H1 (cell line): ENCODE measurements at regions not wholly inside any gene's neighbourhood (a gene's known extent, or its start where the extent isn't known, plus 50 kb on each side); places are given as distances from the start of the nearest gene placed in this dataset.

Source experiments
- CTCF ChIA-PET: fragments of 300-600 bp; sonication (Branson Sonifier 250); formaldehyde crosslinking; loops from one replicate; lab custom pipeline; 2021; ENCODE audit not compliant: partially characterized antibody; lab: Charles Lee
- POLR2A ChIA-PET: fragments of 300-600 bp; sonication (Branson Sonifier 250); formaldehyde crosslinking; loops from one replicate; lab custom pipeline; 2021; ENCODE audit warnings: inconsistent platforms; ENCODE audit not compliant: partially characterized antibody; lab: Charles Lee
- DNase-seq, 2 experiments: peaks; one replicate each; pipeline versions ENCODE4 v3.0.0 to v3.0.0-alpha.2; 2010 to 2022; ENCODE audit warnings: low spot score in 2 of 2, low read depth in 1 of 2, mixed read lengths in 1 of 2
- FAIRE-seq: peaks from 2 replicates; lab custom pipeline; 2011; peaks lifted over from hg19 to GRCh38; lab: Jason Lieb, UNC
- H2AFZ ChIP-seq: 2 replicates; pipeline ENCODE4 v1.8.1; 2012; ENCODE audit warnings: low read length, inconsistent platforms
- H2AK5ac ChIP-seq: 2 replicates; pipeline ENCODE4 v1.6.1; 2013; ENCODE audit warnings: low read depth, low read length
- H2BK120ac ChIP-seq: replicated peaks from 2 replicates; pipeline ENCODE3; 2013; ENCODE audit warnings: low read depth, low read length, inconsistent platforms
- H2BK12ac ChIP-seq: 2 replicates; pipeline ENCODE4 v1.6.1; 2013; ENCODE audit warnings: low read depth, low read length
- H2BK15ac ChIP-seq: 2 replicates; pipeline ENCODE4 v1.6.1; 2013; ENCODE audit warnings: low read length
- H2BK20ac ChIP-seq: 2 replicates; pipeline ENCODE4 v1.6.1; 2013; ENCODE audit warnings: low read length
- H2BK5ac ChIP-seq: 2 replicates; pipeline ENCODE4 v1.6.1; 2013; ENCODE audit warnings: low read depth, low read length
- H3K14ac ChIP-seq: 2 replicates; pipeline ENCODE4 v1.6.1; 2013; ENCODE audit warnings: inconsistent platforms; ENCODE audit not compliant: insufficient read length
- H3K18ac ChIP-seq: 2 replicates; pipeline ENCODE4 v1.6.1; 2013; ENCODE audit warnings: low read length; ENCODE audit errors: extremely low read depth
- H3K23ac ChIP-seq: 2 replicates; pipeline ENCODE4 v1.6.1; 2013; ENCODE audit warnings: inconsistent platforms; ENCODE audit not compliant: insufficient read length
- H3K23me2 ChIP-seq: 2 replicates; pipeline ENCODE4 v1.6.1; 2013; ENCODE audit warnings: low read depth, low read length
- H3K27ac ChIP-seq: 2 replicates; pipeline ENCODE4 v1.6.1; 2011; ENCODE audit warnings: low read depth, low read length, inconsistent platforms
- H3K27me3 ChIP-seq, 4 experiments: replicated peaks in 1 of 4; 1 replicate in 1 of 4; 2 replicates in 3 of 4; pipeline versions ENCODE4 v1.6.1 to v1.8.1; 2011 to 2013; ENCODE audit warnings: low read length in 3 of 4, mild to moderate bottlenecking in 3 of 4, inconsistent platforms in 2 of 4, mixed read lengths in 2 of 4, moderate library complexity in 1 of 4; ENCODE audit not compliant: control insufficient read depth in 3 of 4, insufficient read depth in 3 of 4; ENCODE audit errors: extremely low read depth in 1 of 4
- H3K36me3 ChIP-seq, 4 experiments: 2 replicates each; pipeline versions ENCODE4 v1.6.1 to v1.8.1; 2011 to 2013; ENCODE audit warnings: mild to moderate bottlenecking in 4 of 4, low read length in 3 of 4, moderate library complexity in 2 of 4, control low read depth in 1 of 4, inconsistent platforms in 1 of 4; ENCODE audit not compliant: insufficient read depth in 4 of 4, control insufficient read depth in 2 of 4
- H3K4ac ChIP-seq: replicated peaks from 2 replicates; pipeline ENCODE3; 2013; ENCODE audit warnings: low read length, low read depth, mixed read lengths, inconsistent platforms; ENCODE audit not compliant: insufficient read length
- H3K4me1 ChIP-seq, 4 experiments: replicated peaks in 1 of 4; 1 replicate in 1 of 4; 2 replicates in 3 of 4; pipeline versions ENCODE4 v1.6.1 to v1.8.1; 2011 to 2013; ENCODE audit warnings: low read length in 3 of 4, inconsistent platforms in 2 of 4, mixed read lengths in 1 of 4; ENCODE audit not compliant: insufficient read depth in 4 of 4, control insufficient read depth in 3 of 4
- H3K4me2 ChIP-seq, 2 experiments: 2 replicates each; pipeline versions ENCODE4 v1.6.1 to v1.8.1; 2011 to 2013; ENCODE audit warnings: low read depth in 2 of 2, low read length in 2 of 2, control low read depth in 1 of 2, inconsistent platforms in 1 of 2, mild to moderate bottlenecking in 1 of 2; ENCODE audit not compliant: insufficient read depth in 1 of 2
- H3K4me3 ChIP-seq, 4 experiments: fragments of 200-600, 300-600 bp in 1 of 4; sonication (generic), shearing (Covaris generic), sonication (Bioruptor Twin) in 1 of 4; 2 replicates each; pipeline versions ENCODE4 v1.5.1 to v1.8.1; 2011 to 2016; ENCODE audit warnings: low read length in 4 of 4, low read depth in 3 of 4, control low read depth in 2 of 4, inconsistent platforms in 2 of 4, mild to moderate bottlenecking in 2 of 4, mixed read lengths in 1 of 4, moderate library complexity in 1 of 4; ENCODE audit not compliant: insufficient read depth in 2 of 4; ENCODE audit errors: extremely low read depth in 1 of 4
- H3K56ac ChIP-seq: replicated peaks from 2 replicates; pipeline ENCODE3; 2013; ENCODE audit warnings: low read depth, mild to moderate bottlenecking, mixed read lengths, low read length, inconsistent platforms; ENCODE audit not compliant: insufficient read length
- H3K79me1 ChIP-seq: 2 replicates; pipeline ENCODE4 v1.6.1; 2013; ENCODE audit warnings: low read depth, low read length, control low read depth
- H3K79me2 ChIP-seq, 2 experiments: 2 replicates each; pipeline versions ENCODE4 v1.6.1 to v1.8.1; 2012 to 2013; ENCODE audit warnings: low read length in 2 of 2, mild to moderate bottlenecking in 2 of 2, inconsistent platforms in 1 of 2; ENCODE audit not compliant: insufficient read depth in 2 of 2, control insufficient read depth in 1 of 2
- H3K9ac ChIP-seq, 4 experiments: replicated peaks in 1 of 4; 1 replicate in 1 of 4; 2 replicates in 3 of 4; pipeline versions ENCODE4 v1.6.1 to v1.8.1; 2011 to 2013; ENCODE audit warnings: low read depth in 3 of 4, low read length in 3 of 4, control low read depth in 2 of 4, mild to moderate bottlenecking in 2 of 4, moderate library complexity in 2 of 4, inconsistent platforms in 1 of 4; ENCODE audit errors: extremely low read depth in 1 of 4
- H3K9me3 ChIP-seq, 2 experiments: 2 replicates each; pipeline versions ENCODE4 v1.6.1 to v1.8.1; 2012 to 2013; ENCODE audit warnings: mild to moderate bottlenecking in 2 of 2, moderate library complexity in 2 of 2, control low read depth in 1 of 2, inconsistent platforms in 1 of 2, low read depth in 1 of 2, low read length in 1 of 2, mixed read lengths in 1 of 2; ENCODE audit not compliant: insufficient read depth in 2 of 2
- H4K20me1 ChIP-seq, 2 experiments: replicated peaks in 1 of 2; 2 replicates each; pipeline versions ENCODE3 to v1.8.1; 2011 to 2013; ENCODE audit warnings: inconsistent platforms in 2 of 2, low read length in 2 of 2, mild to moderate bottlenecking in 1 of 2; ENCODE audit not compliant: insufficient read depth in 2 of 2, control insufficient read depth in 1 of 2
- H4K5ac ChIP-seq: 2 replicates; pipeline ENCODE4 v1.6.1; 2013; ENCODE audit warnings: low read length, low read depth, mixed read lengths, inconsistent platforms; ENCODE audit not compliant: insufficient read length
- H4K8ac ChIP-seq: 2 replicates; pipeline ENCODE4 v1.8.0; 2013; ENCODE audit warnings: mild to moderate bottlenecking, moderate library complexity, low read length, inconsistent platforms; ENCODE audit not compliant: insufficient read depth; ENCODE audit errors: extremely low read depth
- H4K91ac ChIP-seq: replicated peaks from 2 replicates; pipeline ENCODE3; 2013; ENCODE audit warnings: low read length, mixed read lengths, inconsistent platforms; ENCODE audit not compliant: insufficient read length
- CREB1 ChIP-seq: IDR thresholded peaks from 2 replicates; pipeline ENCODE4 v1.6.1; 2012; ENCODE audit warnings: inconsistent platforms
- TCF12 ChIP-seq: IDR thresholded peaks from 2 replicates; pipeline ENCODE4 v1.6.1; 2011; ENCODE audit warnings: low read depth, mild to moderate bottlenecking, low read length
- YY1 ChIP-seq: IDR thresholded peaks from 2 replicates; pipeline ENCODE4 v1.6.1; 2011; ENCODE audit warnings: low read depth, mild to moderate bottlenecking, low read length
- WGBS, 2 experiments: shearing (Covaris generic) in 1 of 2; methylation state at CpG; one replicate each; pipeline versions ENCODE4 v1.1.6 to v1.1.7; 2013 to 2015; ENCODE audit warnings: low lambda C conversion rate in 2 of 2, mixed read lengths in 2 of 2, inconsistent platforms in 1 of 2, low coverage in 1 of 2, missing lambda C conversion rate in 1 of 2; ENCODE audit not compliant: insufficient replicate concordance in 2 of 2, insufficient coverage in 1 of 2, insufficient read length in 1 of 2; ENCODE audit errors: extremely low coverage in 1 of 2, missing lambda C conversion rate in 1 of 2; 5-methylcytosine and 5-hydroxymethylcytosine counted together

- no peak overlapping the region for H2AFZ ChIP-seq
- no peak overlapping the region for H2BK15ac ChIP-seq
- H4K20me1 ChIP-seq: no peaks in the 10 kb centered on the region
- peaks cover 0 to 2% (median under 1%) of the 10 kb centered on the region in 4 experiments; a peak in 3 of 7 replicates for H3K4me1 ChIP-seq
- H3K79me2 ChIP-seq: no peaks in the 10 kb centered on the region
- H3K56ac ChIP-seq: no peak overlapping the region
- H4K91ac ChIP-seq: no peak overlapping the region
- no peak overlapping the region for H3K4me2 ChIP-seq
- no peak overlapping the region for H2BK5ac ChIP-seq
- DNase-seq (no peak), FAIRE-seq (no peak)
- no peak overlapping the region for H2BK12ac ChIP-seq
- no peak overlapping the region for H3K23ac ChIP-seq
- H2AK5ac ChIP-seq: no peak overlapping the region
- 91% methylated on average over 10 of the region's 10 CpGs; no CpG with 5 or more reads in 1 of the 2 experiments for WGBS, 2 experiments
- no peaks in the 10 kb centered on the region for H3K79me1 ChIP-seq
- 0 out of 2 replicates have a peak, but pooled peaks cover 2% of the 10 kb centered on the region for H3K23me2 ChIP-seq
- H2BK120ac ChIP-seq: no peak overlapping the region
- no peak overlapping the region for H4K8ac ChIP-seq
- H3K14ac ChIP-seq: no peak overlapping the region
- H3K4ac ChIP-seq: no peak overlapping the region
- TF ChIP-seq TCF12 (no peak), YY1 (no peak), CREB1 (no peak)
- TF ChIP-seq, all 59 proteins: peak for 0
- no peaks in the 10 kb centered on the region for H3K27me3 ChIP-seq
- no peak overlapping the region for H3K27ac ChIP-seq
- CTCF ChIA-PET: no interaction called here
- no peak overlapping the region for H3K4me3 ChIP-seq
- no peak overlapping the region for H2BK20ac ChIP-seq
- no peaks in the 10 kb centered on the region; a peak in 1 of 8 replicates for H3K36me3 ChIP-seq
- no peak overlapping the region for H3K9ac ChIP-seq
- H3K9me3 ChIP-seq: 0 out of 4 replicates have a peak, but pooled peaks cover 0 to 4% of the 10 kb centered on the region in 2 experiments
- POLR2A ChIA-PET: no interaction called here
- H4K5ac ChIP-seq: no peak overlapping the region
- no peak overlapping the region for H3K18ac ChIP-seq
These were observed 500.7 kb downstream of the OCA2 start for GRCh38 chr15:27598251-27599009.
